CD4-positive, alpha-beta T cell treated with Interleukin-12 subunit alpha and Interleukin-12 subunit beta, for 1 hour (primary cell): ENCODE measurements at regions not wholly inside any gene's neighbourhood (a gene's known extent, or its start where the extent isn't known, plus 50 kb on each side); places are given as distances from the start of the nearest gene placed in this dataset.
"Not testable (repeated sequence)": the region's sequence is repeated elsewhere in the genome, so short reads cannot be mapped to it uniquely, and the experiment has no call there.

Experiments
- DNase-seq: peaks from one replicate; pipeline ENCODE4 v3.0.0-alpha.2; 2020

DNA sequence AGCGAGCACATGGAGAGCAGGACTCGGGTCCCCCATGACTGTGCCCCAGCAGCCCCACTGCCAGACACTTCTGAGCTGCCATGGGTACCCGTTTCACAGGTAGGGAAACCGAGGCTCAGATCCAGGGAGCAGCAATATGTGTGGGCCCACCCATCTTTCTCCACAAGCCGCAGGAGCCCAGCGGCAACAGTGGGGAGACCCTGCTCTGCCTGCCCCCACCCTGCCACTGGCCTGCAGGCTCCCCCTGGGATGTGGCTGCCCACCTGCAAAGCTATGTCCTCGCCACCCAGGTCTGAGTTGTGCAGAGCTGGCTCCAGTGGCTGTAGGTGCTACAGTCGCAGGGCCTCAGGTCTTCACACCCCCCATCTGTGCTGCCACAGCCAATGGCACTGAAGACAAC, 50.6 kb upstream of the C1QTNF9B start:
- DNase-seq: no peak

- DNase-seq: no peak
Measured at GRCh38 chr13:23949200-23949599, 51.9 kb upstream of the C1QTNF9B start.

GRCh38 chr13:23949736-23950135, 52.4 kb upstream of the C1QTNF9B start:
- DNase-seq: no peak

DNA sequence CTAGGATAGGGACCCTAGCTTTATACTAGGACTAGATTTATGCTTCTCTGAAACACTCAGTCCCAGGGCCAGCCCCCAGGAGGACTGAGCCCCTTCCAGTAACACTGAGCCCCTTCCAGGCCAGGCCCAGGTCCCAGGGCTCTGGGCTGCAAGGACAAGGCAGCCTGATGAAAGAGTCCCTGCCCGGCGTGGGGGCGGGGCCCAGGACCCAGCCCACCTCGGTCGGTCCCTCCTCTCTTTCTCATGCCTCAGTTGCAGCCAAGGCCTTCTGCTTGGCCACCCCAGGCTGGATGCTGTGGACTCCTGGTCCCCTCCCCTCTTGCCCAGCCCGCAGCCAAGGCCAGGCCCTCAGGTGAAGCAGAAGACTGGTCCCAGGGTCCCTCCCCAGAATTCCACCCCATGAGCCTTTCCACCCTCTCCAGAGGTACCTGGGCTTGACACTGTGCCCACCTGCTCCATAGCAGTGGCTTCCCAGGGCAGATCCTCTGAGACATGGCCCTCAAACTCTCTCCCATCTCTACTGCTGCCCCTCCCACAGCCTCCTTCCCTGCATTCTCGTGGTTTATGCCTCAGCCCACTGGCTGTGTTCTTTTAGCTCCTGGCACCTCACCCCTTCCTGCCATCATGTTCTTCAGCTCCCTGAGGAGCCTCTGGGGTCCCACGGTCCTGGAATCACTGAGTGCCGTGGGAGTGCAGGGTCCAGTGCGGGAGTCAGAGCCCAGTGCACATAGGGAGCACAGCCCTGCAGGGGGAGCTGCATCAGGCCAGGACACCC, 53.6 kb upstream of the C1QTNF9B start:
- DNase-seq: no peak

GRCh38 chr13:23952796-23953195, 55.5 kb upstream of the C1QTNF9B start:
- no peak for DNase-seq

- no peak for DNase-seq
Measured at GRCh38 chr13:23953860-23954512, 56.7 kb upstream of the C1QTNF9B start.

DNA sequence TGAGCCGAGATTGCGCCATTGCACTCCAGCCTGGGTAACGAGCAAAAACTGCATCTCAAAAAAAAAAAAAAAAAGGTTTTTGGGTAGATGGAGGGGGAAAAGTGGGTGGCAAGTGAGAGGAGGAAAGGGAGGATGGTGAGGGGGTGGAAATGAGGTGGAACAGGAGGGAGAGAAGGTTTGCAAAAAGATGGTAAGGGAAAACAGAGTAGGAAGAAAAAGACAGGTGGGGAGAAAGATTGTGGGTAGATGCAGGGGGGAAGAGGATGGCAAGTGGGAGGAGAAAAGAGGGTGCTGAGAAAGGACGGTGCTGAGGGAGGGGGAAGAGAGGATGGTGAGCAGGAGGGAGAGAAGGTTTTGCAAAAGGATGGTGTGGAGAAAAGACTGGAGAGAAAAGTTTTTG, 57.8 kb upstream of the C1QTNF9B start:
- no peak for DNase-seq

GRCh38 chr13:23956106-23956505, 58.8 kb upstream of the C1QTNF9B start:
- DNase-seq: no peak

- DNase-seq: no peak
Measured at GRCh38 chr13:23957981-23958380, 60.7 kb upstream of the C1QTNF9B start.

GRCh38 chr13:23959231-23959862, 62.0 kb upstream of the C1QTNF9B start:
- no peak for DNase-seq

DNA sequence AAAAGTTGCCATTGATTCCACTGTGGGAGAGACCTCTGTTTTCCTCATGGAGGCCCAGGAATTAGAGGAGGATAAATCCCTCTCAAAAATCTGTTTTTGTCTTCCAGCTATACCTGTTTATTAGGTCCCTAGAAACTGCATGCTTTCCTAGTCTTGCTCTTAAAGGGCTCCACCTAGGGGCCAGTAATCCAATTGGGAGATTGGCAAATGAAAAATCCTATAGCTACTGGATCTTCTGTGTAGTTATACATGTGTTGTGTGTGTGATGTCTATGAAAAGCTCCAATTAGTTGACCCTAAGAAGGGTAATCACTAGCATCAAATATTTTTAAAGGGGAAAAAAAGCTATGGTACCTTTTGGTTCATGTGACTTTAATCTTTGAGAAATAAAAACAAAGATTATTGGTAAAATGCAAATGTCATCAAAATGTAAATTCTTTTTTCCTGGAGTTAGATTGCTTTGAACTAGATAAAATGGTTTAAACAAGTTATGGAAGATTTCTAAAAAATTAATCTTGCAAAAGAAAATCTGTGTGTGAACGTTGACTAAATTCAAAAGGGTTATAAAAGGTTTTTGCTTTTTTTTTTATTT, 63.4 kb upstream of the C1QTNF9B start:
- DNase-seq: peak; percentile 26

- no peak for DNase-seq
Measured at GRCh38 chr13:23963184-23963931, 66.1 kb upstream of the C1QTNF9B start.

- no peak for DNase-seq
Measured at GRCh38 chr13:23963947-23964346, 66.6 kb upstream of the C1QTNF9B start.

DNA sequence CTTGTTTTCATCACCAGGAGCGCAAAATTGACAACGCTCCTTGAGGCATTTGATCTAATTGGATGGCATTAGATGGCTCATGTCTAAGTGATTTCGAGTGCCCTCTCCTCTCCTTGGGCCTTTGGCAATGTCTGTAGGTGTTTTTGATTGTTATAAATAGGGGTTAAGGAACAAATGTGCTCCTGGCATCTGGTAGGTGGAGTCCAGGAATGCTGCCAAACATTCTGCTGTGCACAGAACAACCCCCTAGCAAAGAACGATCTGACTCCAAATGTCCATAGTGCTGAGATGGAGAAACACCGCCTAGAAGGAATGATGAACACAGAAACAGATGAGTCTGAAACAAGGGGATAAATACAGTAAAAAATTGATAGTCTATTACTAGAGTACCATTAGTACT, 68.0 kb upstream of the C1QTNF9B start:
- DNase-seq: no peak

DNA sequence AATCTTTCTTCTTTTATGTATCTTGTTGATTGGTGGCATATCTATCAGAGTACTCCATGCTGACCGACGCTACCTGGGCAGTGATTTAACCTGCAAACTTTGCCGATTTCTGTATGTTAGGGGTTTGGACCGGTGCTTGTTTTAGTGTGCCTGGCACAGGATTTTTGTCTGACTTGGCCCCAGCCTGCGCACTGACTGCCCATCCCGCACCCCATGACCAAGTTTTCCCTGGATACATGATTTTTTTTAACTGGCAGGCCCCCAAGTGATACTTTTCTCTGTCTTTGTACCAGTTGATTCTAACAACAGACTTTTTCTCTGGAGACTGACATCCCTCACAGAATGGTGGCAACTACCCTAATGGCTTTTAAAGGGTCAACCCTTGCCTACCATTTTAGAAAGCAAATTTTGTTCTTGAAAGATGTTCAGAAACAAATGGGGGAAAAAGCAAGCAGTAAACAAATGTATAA, 69.0 kb upstream of the C1QTNF9B start:
- no peak for DNase-seq

GRCh38 chr13:23966691-23967615, 69.7 kb upstream of the C1QTNF9B start:
- DNase-seq: peak; percentile 50

DNA sequence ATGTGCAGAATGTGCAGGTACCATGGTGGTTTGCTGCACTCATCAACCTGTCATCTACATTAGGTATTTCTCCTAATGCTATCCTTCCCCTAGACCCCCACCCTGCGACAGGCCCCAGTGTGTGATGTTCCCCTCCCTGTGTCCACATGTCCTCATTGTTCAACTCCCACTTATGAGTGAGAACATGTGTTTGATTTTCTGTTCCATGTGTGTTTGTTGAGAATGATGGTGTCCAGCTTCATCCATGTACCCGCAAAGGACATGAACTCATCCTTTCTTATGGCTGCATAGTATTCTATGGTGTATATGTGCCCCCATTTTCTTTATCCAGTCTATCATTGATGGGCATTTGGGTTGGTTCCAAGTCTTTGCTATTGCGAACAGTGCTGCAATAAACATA, 70.5 kb upstream of the C1QTNF9B start:
- DNase-seq: not testable (repeated sequence)

- no peak for DNase-seq
Measured at GRCh38 chr13:23969647-23970046, 72.3 kb upstream of the C1QTNF9B start.

- peak; percentile 29 for DNase-seq
Measured at GRCh38 chr13:23979361-23980159, 82.3 kb upstream of the C1QTNF9B start.

DNA sequence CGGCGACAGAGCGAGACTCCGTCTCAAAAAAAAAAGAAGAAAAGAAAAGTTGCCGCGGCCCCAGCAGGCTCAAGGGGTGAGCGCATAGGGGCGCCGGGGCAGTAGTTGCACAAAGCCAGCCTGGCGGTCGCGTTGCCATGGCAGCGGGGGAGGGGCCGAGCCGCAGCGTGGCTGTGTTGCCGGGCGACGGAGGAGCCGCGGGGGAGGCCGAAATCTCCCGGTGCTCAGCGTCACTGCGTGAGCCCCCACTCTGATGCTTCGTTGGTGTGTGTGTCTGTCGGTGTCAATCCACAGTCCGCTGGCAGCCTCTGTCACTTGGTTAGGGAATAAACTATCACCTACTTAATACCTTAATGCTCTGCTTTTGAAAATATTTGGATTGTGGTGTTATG, 82.9 kb upstream of the C1QTNF9B start:
- peak; percentile 92 for DNase-seq

- no peak for DNase-seq
Measured at GRCh38 chr13:23983671-23984070, 86.4 kb upstream of the C1QTNF9B start.
